Liver (tissue), 8 donors: ENCODE measurements at regions not wholly inside any gene's neighbourhood (a gene's known extent, or its start where the extent isn't known, plus 50 kb on each side); places are given as distances from the start of the nearest gene placed in this dataset.

Experiments used
- DNase-seq: peaks from one replicate; pipeline ENCODE4 v3.0.0-alpha.2; 2017; ENCODE audit warnings: low spot score
- H3K27ac ChIP-seq, 2 donors: one replicate each; pipeline ENCODE4 v1.7.0; 2013; ENCODE audit warnings: inconsistent platforms in 2 of 2, low read length in 2 of 2, control low read depth in 1 of 2, low read depth in 1 of 2, mild to moderate bottlenecking in 1 of 2
- H3K27me3 ChIP-seq, 4 donors: one replicate each; pipeline versions ENCODE4 v1.6.1 to v1.7.0; 2013; ENCODE audit warnings: low read length in 3 of 4, inconsistent platforms in 1 of 4, mild to moderate bottlenecking in 1 of 4, moderate library complexity in 1 of 4; ENCODE audit not compliant: control insufficient read depth in 4 of 4, insufficient read depth in 4 of 4
- H3K36me3 ChIP-seq, 4 donors: one replicate each; pipeline versions ENCODE4 v1.6.1 to v1.7.0; 2013; ENCODE audit warnings: low read length in 3 of 4, mild to moderate bottlenecking in 3 of 4, low read depth in 1 of 4, moderate library complexity in 1 of 4; ENCODE audit not compliant: control insufficient read depth in 4 of 4, insufficient read depth in 3 of 4
- H3K4me1 ChIP-seq, 4 donors: one replicate each; pipeline versions ENCODE4 v1.6.1 to v1.7.0; 2013; ENCODE audit warnings: low read length in 3 of 4, mild to moderate bottlenecking in 3 of 4, moderate library complexity in 1 of 4; ENCODE audit not compliant: control insufficient read depth in 4 of 4, insufficient read depth in 4 of 4
- H3K4me3 ChIP-seq, 3 donors: one replicate each; pipeline versions ENCODE4 v1.6.1 to v1.7.0; 2013; ENCODE audit warnings: low read length in 3 of 3, control low read depth in 1 of 3, low read depth in 1 of 3, mild to moderate bottlenecking in 1 of 3
- H3K9ac ChIP-seq, 2 donors: one replicate each; pipeline ENCODE4 v1.7.0; 2013; ENCODE audit warnings: low read length in 2 of 2, mild to moderate bottlenecking in 2 of 2, moderate library complexity in 2 of 2, control low read depth in 1 of 2, low read depth in 1 of 2
- H3K9me3 ChIP-seq, 4 donors: one replicate each; pipeline versions ENCODE4 v1.6.1 to v1.7.0; 2013; ENCODE audit warnings: low read length in 3 of 4; ENCODE audit not compliant: control insufficient read depth in 4 of 4
- FOXA1 ChIP-seq: IDR thresholded peaks from 2 replicates; pipeline ENCODE4 v1.6.1; 2016; ENCODE audit warnings: antibody characterized with exemption
- FOXA2 ChIP-seq: IDR thresholded peaks from 2 replicates; pipeline ENCODE4 v1.6.1; 2016; ENCODE audit warnings: antibody characterized with exemption
- GABPA ChIP-seq, 2 donors: IDR thresholded peaks in 1 of 2; conservative IDR thresholded peaks in 1 of 2; 2 replicates each; pipeline ENCODE4 v1.6.1; 2016; ENCODE audit warnings: antibody characterized with exemption in 2 of 2, mild to moderate bottlenecking in 1 of 2, moderate library complexity in 1 of 2
- RAD21 ChIP-seq, 2 donors: IDR thresholded peaks; 2 replicates each; pipeline ENCODE4 v1.6.1; 2016; ENCODE audit warnings: antibody characterized with exemption in 2 of 2, mild to moderate bottlenecking in 2 of 2
- RXRA ChIP-seq, 2 donors: IDR thresholded peaks; 2 replicates each; pipeline ENCODE4 v1.6.1; 2017 to 2018; ENCODE audit warnings: antibody characterized with exemption in 2 of 2, mild to moderate bottlenecking in 1 of 2
- SP1 ChIP-seq: IDR thresholded peaks from 2 replicates; pipeline ENCODE4 v1.6.1; 2018; ENCODE audit warnings: antibody characterized with exemption, mild to moderate bottlenecking
- YY1 ChIP-seq: IDR thresholded peaks from 2 replicates; pipeline ENCODE4 v1.6.1; 2016; ENCODE audit warnings: antibody characterized with exemption, mild to moderate bottlenecking
- WGBS: extraction: QIAGEN DNeasy Blood & Tissue Kit; methylation state at CpG from one replicate; pipeline ENCODE4 v1.1.7; 2013; 5-methylcytosine and 5-hydroxymethylcytosine counted together
- TF ChIP-seq, protein P1 (sequence below): fragments of 150-350 bp; IDR thresholded peaks from 2 replicates; pipeline ENCODE4 v1.5.1; 2017; ENCODE audit warnings: improper control_type of control experiment, low read depth, low read length; ENCODE audit not compliant: missing input control
- TF ChIP-seq, protein P2 (sequence below): IDR thresholded peaks from 2 replicates; pipeline ENCODE4 v1.6.1; 2016; ENCODE audit warnings: antibody characterized with exemption, mild to moderate bottlenecking
- TF ChIP-seq, protein P3 (sequence below): IDR thresholded peaks from 2 replicates; pipeline ENCODE4 v1.6.1; 2016; ENCODE audit warnings: antibody characterized with exemption
- TF ChIP-seq, protein P4 (sequence below): IDR thresholded peaks from 2 replicates; pipeline ENCODE4 v1.6.1; 2016; ENCODE audit warnings: antibody characterized with exemption
- donor health status: healthy.
- donor health status: healthy.
- donor health status: healthy.
- donor health status: healthy.
- donor health status: healthy.

DNA sequence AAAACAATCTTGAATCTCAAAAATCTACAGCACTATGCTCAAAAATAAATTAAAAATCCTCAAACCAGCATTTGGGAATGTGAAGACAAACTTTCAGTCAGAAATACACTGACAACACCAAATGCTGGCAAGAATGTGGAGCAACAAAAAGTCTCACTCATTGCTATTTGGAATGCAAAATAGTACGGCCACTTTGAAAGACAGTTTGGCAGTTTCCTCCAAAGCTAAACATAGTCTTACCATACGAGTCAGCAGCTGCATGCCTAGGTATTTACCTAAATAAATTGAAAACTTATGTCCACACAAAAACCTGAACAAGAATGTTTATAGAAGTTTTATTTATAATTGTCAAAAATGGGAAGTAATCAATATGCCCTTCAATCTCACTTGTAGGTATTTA is 904.2 kb upstream of the LRRC4C start:
- Histone ChIP-seq H3K9me3 (no peaks in the 10 kb centered on the region), H3K9ac (no peak overlapping the region), H3K4me3 (no peak overlapping the region), H3K27ac (no peak overlapping the region), H3K4me1 (no peaks in the 10 kb centered on the region), H3K36me3 (no peaks in the 10 kb centered on the region), H3K27me3 (no peaks in the 10 kb centered on the region)
- no peak for DNase-seq
- 47% methylated on average over 2 of the region's 2 CpGs for WGBS
- TF ChIP-seq, protein P1, sequence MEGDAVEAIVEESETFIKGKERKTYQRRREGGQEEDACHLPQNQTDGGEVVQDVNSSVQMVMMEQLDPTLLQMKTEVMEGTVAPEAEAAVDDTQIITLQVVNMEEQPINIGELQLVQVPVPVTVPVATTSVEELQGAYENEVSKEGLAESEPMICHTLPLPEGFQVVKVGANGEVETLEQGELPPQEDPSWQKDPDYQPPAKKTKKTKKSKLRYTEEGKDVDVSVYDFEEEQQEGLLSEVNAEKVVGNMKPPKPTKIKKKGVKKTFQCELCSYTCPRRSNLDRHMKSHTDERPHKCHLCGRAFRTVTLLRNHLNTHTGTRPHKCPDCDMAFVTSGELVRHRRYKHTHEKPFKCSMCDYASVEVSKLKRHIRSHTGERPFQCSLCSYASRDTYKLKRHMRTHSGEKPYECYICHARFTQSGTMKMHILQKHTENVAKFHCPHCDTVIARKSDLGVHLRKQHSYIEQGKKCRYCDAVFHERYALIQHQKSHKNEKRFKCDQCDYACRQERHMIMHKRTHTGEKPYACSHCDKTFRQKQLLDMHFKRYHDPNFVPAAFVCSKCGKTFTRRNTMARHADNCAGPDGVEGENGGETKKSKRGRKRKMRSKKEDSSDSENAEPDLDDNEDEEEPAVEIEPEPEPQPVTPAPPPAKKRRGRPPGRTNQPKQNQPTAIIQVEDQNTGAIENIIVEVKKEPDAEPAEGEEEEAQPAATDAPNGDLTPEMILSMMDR = no peak
- TF ChIP-seq FOXA2 = no peak
- TF ChIP-seq GABPA (IDR thresholded peaks at IDR 0.05 in 1 of 2, conservative IDR thresholded peaks at IDR 0.05 in 1 of 2) = no peak
- no peak for TF ChIP-seq SP1
- no peak for TF ChIP-seq RAD21 (IDR thresholded peaks at IDR 0.05)
- TF ChIP-seq RXRA (IDR thresholded peaks at IDR 0.05) = no peak
- no peak for TF ChIP-seq FOXA1
- TF ChIP-seq, protein P2, sequence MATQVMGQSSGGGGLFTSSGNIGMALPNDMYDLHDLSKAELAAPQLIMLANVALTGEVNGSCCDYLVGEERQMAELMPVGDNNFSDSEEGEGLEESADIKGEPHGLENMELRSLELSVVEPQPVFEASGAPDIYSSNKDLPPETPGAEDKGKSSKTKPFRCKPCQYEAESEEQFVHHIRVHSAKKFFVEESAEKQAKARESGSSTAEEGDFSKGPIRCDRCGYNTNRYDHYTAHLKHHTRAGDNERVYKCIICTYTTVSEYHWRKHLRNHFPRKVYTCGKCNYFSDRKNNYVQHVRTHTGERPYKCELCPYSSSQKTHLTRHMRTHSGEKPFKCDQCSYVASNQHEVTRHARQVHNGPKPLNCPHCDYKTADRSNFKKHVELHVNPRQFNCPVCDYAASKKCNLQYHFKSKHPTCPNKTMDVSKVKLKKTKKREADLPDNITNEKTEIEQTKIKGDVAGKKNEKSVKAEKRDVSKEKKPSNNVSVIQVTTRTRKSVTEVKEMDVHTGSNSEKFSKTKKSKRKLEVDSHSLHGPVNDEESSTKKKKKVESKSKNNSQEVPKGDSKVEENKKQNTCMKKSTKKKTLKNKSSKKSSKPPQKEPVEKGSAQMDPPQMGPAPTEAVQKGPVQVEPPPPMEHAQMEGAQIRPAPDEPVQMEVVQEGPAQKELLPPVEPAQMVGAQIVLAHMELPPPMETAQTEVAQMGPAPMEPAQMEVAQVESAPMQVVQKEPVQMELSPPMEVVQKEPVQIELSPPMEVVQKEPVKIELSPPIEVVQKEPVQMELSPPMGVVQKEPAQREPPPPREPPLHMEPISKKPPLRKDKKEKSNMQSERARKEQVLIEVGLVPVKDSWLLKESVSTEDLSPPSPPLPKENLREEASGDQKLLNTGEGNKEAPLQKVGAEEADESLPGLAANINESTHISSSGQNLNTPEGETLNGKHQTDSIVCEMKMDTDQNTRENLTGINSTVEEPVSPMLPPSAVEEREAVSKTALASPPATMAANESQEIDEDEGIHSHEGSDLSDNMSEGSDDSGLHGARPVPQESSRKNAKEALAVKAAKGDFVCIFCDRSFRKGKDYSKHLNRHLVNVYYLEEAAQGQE = no peak

DNA sequence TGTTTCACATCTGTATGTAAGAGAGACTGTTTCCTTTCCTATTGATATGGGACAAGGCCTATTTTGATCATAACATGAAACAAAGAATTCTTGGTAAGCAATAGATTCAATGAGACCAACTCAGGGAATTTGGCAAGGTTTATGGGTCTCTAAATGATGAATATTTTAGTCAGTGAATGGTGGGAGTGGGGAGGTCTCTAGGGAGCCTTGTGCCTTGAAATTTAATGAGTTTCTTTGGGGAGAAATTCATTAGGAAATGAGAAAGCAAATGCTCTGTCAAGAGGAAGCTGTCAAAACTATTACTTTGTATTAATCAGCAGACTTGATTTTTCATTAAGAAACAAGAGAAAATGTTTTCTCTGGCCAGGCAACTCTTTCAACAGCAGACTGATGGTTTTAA is 921.7 kb upstream of the API5 start:
- no peak for DNase-seq
- Histone ChIP-seq H3K27me3 (no peaks in the 10 kb centered on the region), H3K4me1 (no peaks in the 10 kb centered on the region), H3K9ac (no peak overlapping the region), H3K36me3 (no peaks in the 10 kb centered on the region), H3K27ac (no peak overlapping the region), H3K4me3 (no peak overlapping the region), H3K9me3 (no peaks in the 10 kb centered on the region)
- TF ChIP-seq RXRA (IDR thresholded peaks at IDR 0.05) = no peak
- TF ChIP-seq, protein P2 = no peak
- TF ChIP-seq, protein P3, sequence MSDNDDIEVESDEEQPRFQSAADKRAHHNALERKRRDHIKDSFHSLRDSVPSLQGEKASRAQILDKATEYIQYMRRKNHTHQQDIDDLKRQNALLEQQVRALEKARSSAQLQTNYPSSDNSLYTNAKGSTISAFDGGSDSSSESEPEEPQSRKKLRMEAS = no peak
- TF ChIP-seq, protein P4, sequence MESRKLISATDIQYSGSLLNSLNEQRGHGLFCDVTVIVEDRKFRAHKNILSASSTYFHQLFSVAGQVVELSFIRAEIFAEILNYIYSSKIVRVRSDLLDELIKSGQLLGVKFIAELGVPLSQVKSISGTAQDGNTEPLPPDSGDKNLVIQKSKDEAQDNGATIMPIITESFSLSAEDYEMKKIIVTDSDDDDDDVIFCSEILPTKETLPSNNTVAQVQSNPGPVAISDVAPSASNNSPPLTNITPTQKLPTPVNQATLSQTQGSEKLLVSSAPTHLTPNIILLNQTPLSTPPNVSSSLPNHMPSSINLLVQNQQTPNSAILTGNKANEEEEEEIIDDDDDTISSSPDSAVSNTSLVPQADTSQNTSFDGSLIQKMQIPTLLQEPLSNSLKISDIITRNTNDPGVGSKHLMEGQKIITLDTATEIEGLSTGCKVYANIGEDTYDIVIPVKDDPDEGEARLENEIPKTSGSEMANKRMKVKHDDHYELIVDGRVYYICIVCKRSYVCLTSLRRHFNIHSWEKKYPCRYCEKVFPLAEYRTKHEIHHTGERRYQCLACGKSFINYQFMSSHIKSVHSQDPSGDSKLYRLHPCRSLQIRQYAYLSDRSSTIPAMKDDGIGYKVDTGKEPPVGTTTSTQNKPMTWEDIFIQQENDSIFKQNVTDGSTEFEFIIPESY = no peak
- TF ChIP-seq, protein P1 = no peak
- TF ChIP-seq YY1 = no peak
